Lung (tissue), 11 donors: ENCODE measurements at regions not wholly inside any gene's neighbourhood (a gene's known extent, or its start where the extent isn't known, plus 50 kb on each side); places are given as distances from the start of the nearest gene placed in this dataset.

Experiments used
- ATAC-seq: fragments of 200-7000 bp; cut with Tn5 transposase; one replicate; pipeline ENCODE4 v1.9.1; 2020; ENCODE audit warnings: moderate number of reproducible peaks; ENCODE audit not compliant: insufficient read depth, low FRiP score
- DNase-seq, 3 donors: peaks; one replicate each; pipeline ENCODE4 v3.0.0-alpha.2; 2013 to 2017
- H3K27ac ChIP-seq, 2 donors: one replicate each; pipeline ENCODE4 v1.5.1; 2013; ENCODE audit warnings: mild to moderate bottlenecking in 2 of 2, moderate library complexity in 2 of 2, control low read depth in 1 of 2, inconsistent platforms in 1 of 2, low read depth in 1 of 2, low read length in 1 of 2
- H3K27me3 ChIP-seq, 3 donors: one replicate each; pipeline ENCODE4 v1.5.1; 2013; ENCODE audit warnings: low read length in 2 of 3; ENCODE audit not compliant: control insufficient read depth in 3 of 3, insufficient read depth in 3 of 3
- H3K36me3 ChIP-seq, 4 donors: one replicate each; pipeline ENCODE4 v1.5.1; 2013; ENCODE audit warnings: low read length in 4 of 4, mild to moderate bottlenecking in 1 of 4, moderate library complexity in 1 of 4; ENCODE audit not compliant: control insufficient read depth in 4 of 4, insufficient read depth in 4 of 4
- H3K4me1 ChIP-seq, 5 donors: one replicate each; pipeline ENCODE4 v1.5.1; 2013; ENCODE audit warnings: low read length in 5 of 5, mild to moderate bottlenecking in 2 of 5, moderate library complexity in 1 of 5; ENCODE audit not compliant: control insufficient read depth in 5 of 5, insufficient read depth in 5 of 5
- H3K4me3 ChIP-seq: one replicate; pipeline ENCODE4 v1.5.1; 2013; ENCODE audit warnings: mild to moderate bottlenecking, control low read depth, moderate library complexity
- H3K9ac ChIP-seq, 2 donors: one replicate each; pipeline ENCODE4 v1.5.1; 2013; ENCODE audit warnings: low read length in 2 of 2, control low read depth in 1 of 2; ENCODE audit not compliant: insufficient read depth in 1 of 2
- H3K9me3 ChIP-seq, 4 donors: one replicate each; pipeline ENCODE4 v1.5.1; 2013; ENCODE audit warnings: low read length in 3 of 4, mild to moderate bottlenecking in 1 of 4, moderate library complexity in 1 of 4; ENCODE audit not compliant: control insufficient read depth in 4 of 4, insufficient read depth in 3 of 4
- CTCF ChIP-seq: IDR thresholded peaks from 2 replicates; pipeline ENCODE4 v1.5.1; 2012; ENCODE audit warnings: mild to moderate bottlenecking; ENCODE audit errors: control extremely low read depth, extremely low read depth
- WGBS, 2 donors: extraction: QIAGEN DNeasy Blood & Tissue Kit; methylation state at CpG; one replicate each; pipeline ENCODE4 v1.1.7; 2013; 5-methylcytosine and 5-hydroxymethylcytosine counted together
- donor health status: control.
- donor health status: control.
- donor health status: Bipolar disorder and iron deficiency.
- donor health status: healthy.
- donor health status: DM: yes; HTN: yes; CAD: no.

GRCh38 chr7:111660478-111660877 is 98.2 kb upstream of the IMMP2L start:
- WGBS, 2 donors = 85 to 89% methylated on average over 1 of the region's 1 CpG
- TF ChIP-seq CTCF = no peak
- no peak overlapping the region for H3K9ac ChIP-seq
- H3K27me3 ChIP-seq = no peaks in the 10 kb centered on the region
- no peak overlapping the region for H3K27ac ChIP-seq
- H3K4me3 ChIP-seq = no peak overlapping the region
- DNase-seq (no peak), ATAC-seq (no peak)
- no peaks in the 10 kb centered on the region for H3K4me1 ChIP-seq
- no peaks in the 10 kb centered on the region for H3K9me3 ChIP-seq
- no peaks in the 10 kb centered on the region for H3K36me3 ChIP-seq

DNA sequence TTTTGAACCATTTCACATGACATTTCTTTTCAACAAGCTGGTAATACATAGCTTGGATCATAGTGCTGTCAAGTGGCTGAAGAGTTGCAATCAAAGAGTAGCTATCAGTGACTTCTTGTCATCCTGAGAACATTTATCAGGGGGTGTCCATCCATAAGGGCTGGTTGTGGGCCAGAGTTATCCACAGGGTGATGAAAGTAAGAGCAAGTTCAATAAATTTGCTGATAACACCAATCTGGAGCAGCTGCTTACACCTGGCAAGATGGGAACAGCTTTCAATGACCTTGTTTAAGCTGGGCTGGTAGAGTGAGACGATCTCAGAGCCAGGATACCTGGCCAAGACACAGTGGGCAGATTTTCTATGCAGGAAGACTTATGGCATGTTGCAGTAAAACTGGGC is 96.3 kb upstream of the IMMP2L start:
- H3K27me3 ChIP-seq = no peaks in the 10 kb centered on the region
- no peaks in the 10 kb centered on the region for H3K4me1 ChIP-seq
- DNase-seq (no peak), ATAC-seq (no peak)
- no peak overlapping the region for H3K27ac ChIP-seq
- 56 to 70% methylated on average over 1 of the region's 1 CpG for WGBS, 2 donors
- H3K36me3 ChIP-seq = no peaks in the 10 kb centered on the region
- no peak overlapping the region for H3K9ac ChIP-seq
- TF ChIP-seq CTCF = no peak
- H3K4me3 ChIP-seq = no peak overlapping the region
- H3K9me3 ChIP-seq = no peaks in the 10 kb centered on the region

DNA sequence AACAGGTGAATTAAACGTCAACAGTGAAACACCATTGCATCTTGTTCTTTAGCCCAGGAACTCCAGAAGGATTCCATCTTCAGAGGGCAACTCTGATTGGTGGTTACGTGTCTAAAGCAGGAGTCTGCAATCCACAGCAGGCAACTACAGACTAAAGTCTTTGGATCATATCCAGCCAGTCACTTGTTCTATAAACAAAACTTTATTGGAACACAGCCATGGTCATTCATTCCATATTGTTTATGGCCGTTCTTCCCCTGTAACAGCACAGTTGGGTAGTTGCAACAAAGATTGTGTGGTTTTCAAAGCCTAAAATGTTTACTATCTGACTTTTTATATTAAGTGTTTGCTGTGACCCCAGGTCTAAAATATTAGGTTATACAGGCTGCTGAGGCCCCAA is 94.7 kb upstream of the IMMP2L start:
- DNase-seq (peak; percentile 25 to 88 (median 88)), ATAC-seq (no peak)
- no peak overlapping the region for H3K4me3 ChIP-seq

More for the DNA sequence above, 94.7 kb upstream of the IMMP2L start:
- no peak overlapping the region for H3K27ac ChIP-seq
- WGBS, 2 donors = 59 to 68% methylated on average over 3 of the region's 3 CpGs
- no peak overlapping the region for H3K9ac ChIP-seq
- H3K27me3 ChIP-seq = no peaks in the 10 kb centered on the region
- no peaks in the 10 kb centered on the region for H3K36me3 ChIP-seq
- no peak for TF ChIP-seq CTCF
- no peaks in the 10 kb centered on the region for H3K9me3 ChIP-seq
- no peaks in the 10 kb centered on the region for H3K4me1 ChIP-seq
